SU-DHL-6 (cell line): ENCODE measurements at regions not wholly inside any gene's neighbourhood (a gene's known extent, or its start where the extent isn't known, plus 50 kb on each side); places are given as distances from the start of the nearest gene placed in this dataset.

ENCODE experiments used
- H2AFZ ChIP-seq: fragments of 200-600 bp; sonication (generic); 2 replicates; pipeline ENCODE4 v1.6.1; 2014; ENCODE audit warnings: low read depth, mild to moderate bottlenecking, moderate library complexity, mixed read lengths, antibody characterized with exemption, low read length; ENCODE audit not compliant: severe bottlenecking
- H3F3A ChIP-seq: fragments of 200-600 bp; shearing (Covaris generic); 2 replicates; pipeline ENCODE4 v1.6.0; 2016; ENCODE audit warnings: antibody characterized with exemption, mild to moderate bottlenecking; ENCODE audit not compliant: insufficient read depth
- H3K27ac ChIP-seq: fragments of 200-600 bp; sonication (generic); 2 replicates; pipeline ENCODE4 v1.5.1; 2016; ENCODE audit warnings: low read depth, mild to moderate bottlenecking, low read length, moderate library complexity, mixed read lengths
- H3K27me3 ChIP-seq: fragments of 200-600 bp; sonication (generic), shearing (Covaris generic); 2 replicates; pipeline ENCODE4 v1.6.0; 2014; ENCODE audit warnings: mild to moderate bottlenecking, low read length
- H3K36me3 ChIP-seq: fragments of 200-600 bp; sonication (generic); 2 replicates; pipeline ENCODE4 v1.6.1; 2014; ENCODE audit warnings: mild to moderate bottlenecking, low read length, mixed read lengths
- H3K4me2 ChIP-seq: fragments of 300-600, 200-600 bp; shearing (Covaris generic), sonication (generic); 2 replicates; pipeline ENCODE4 v1.6.0; 2014; ENCODE audit warnings: low read length, low read depth, mild to moderate bottlenecking; ENCODE audit not compliant: poor library complexity, severe bottlenecking
- H3K4me3 ChIP-seq: fragments of 200-600 bp; sonication (generic); 2 replicates; pipeline ENCODE4 v1.5.1; 2014; ENCODE audit warnings: antibody characterized with exemption, low read length, mild to moderate bottlenecking, mixed read lengths; ENCODE audit not compliant: insufficient read depth, poor library complexity, severe bottlenecking
- H3K79me2 ChIP-seq: fragments of 200-600 bp; sonication (generic); 2 replicates; pipeline ENCODE4 v1.6.1; 2014; ENCODE audit warnings: mild to moderate bottlenecking, low read length, moderate library complexity; ENCODE audit not compliant: insufficient read depth
- H3K9ac ChIP-seq: fragments of 200-600 bp; sonication (generic); 2 replicates; pipeline ENCODE4 v1.7.0; 2014; ENCODE audit warnings: mild to moderate bottlenecking, low read length
- H3K9me2 ChIP-seq: fragments of 200-600 bp; sonication (generic); replicated peaks from 2 replicates; pipeline ENCODE4 v1.6.1; 2014; ENCODE audit warnings: low read length; ENCODE audit not compliant: insufficient read depth
- H3K9me3 ChIP-seq: fragments of 200-600 bp; sonication (generic); 2 replicates; pipeline ENCODE4 v1.6.1; 2014; ENCODE audit warnings: low read length, mixed read lengths; ENCODE audit not compliant: insufficient read depth
- H4K20me1 ChIP-seq: fragments of 200-600 bp; sonication (generic); 2 replicates; pipeline ENCODE4 v1.6.1; 2014; ENCODE audit warnings: low read depth, mild to moderate bottlenecking, antibody characterized with exemption, low read length, moderate library complexity, mixed read lengths
- CTCF ChIP-seq: fragments of 200-600 bp; sonication (generic); IDR thresholded peaks from one replicate; pipeline ENCODE4 v1.5.1; 2017; ENCODE audit warnings: antibody characterized with exemption, mild to moderate bottlenecking, low read length, moderate library complexity; ENCODE audit not compliant: insufficient read depth, poor library complexity, severe bottlenecking
- EZH2phosphoT487 ChIP-seq: fragments of 200-600 bp; sonication (generic), shearing (Covaris generic); conservative IDR thresholded peaks from 2 replicates; pipeline ENCODE4 v1.6.1; 2018; ENCODE audit warnings: mild to moderate bottlenecking, antibody characterized with exemption, low read length, moderate library complexity, mixed read lengths

- no peaks in the 10 kb centered on the region for H3K27me3 ChIP-seq
- no peaks in the 10 kb centered on the region for H4K20me1 ChIP-seq
- H3K9me2 ChIP-seq: no peaks in the 10 kb centered on the region
- H3K9me3 ChIP-seq: no peaks in the 10 kb centered on the region
- H3K79me2 ChIP-seq: no peaks in the 10 kb centered on the region
- no peak overlapping the region for H3K27ac ChIP-seq
- no peak overlapping the region for H3K4me2 ChIP-seq
- no peaks in the 10 kb centered on the region for H3F3A ChIP-seq
- H2AFZ ChIP-seq: no peak overlapping the region
- no peaks in the 10 kb centered on the region for H3K36me3 ChIP-seq
- no peak overlapping the region for H3K4me3 ChIP-seq
- no peak overlapping the region for H3K9ac ChIP-seq
- TF ChIP-seq EZH2phosphoT487 (no peak), CTCF (no peak)
Observed at GRCh38 chrX:8314881-8315280, 143.8 kb upstream of the VCX2 start.

DNA sequence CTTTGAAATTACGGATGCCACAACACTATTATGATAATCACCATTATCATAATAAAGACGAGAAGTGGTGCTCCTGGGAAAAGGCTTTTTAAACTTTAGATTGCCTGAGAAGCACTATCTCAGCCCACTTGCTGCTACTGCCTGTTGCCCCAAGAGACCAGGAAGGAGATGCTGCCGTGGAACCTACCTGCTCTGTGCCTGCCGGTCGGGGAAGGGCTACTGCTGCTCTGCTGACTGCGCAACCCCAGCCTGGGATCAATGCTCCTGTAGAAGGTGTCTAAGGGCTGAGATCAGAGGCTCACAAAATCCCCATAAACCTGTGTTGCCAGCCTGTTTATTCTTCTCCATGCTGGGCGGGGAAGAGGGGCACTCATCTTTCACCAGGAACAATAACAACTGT is 145.3 kb upstream of the VCX3B start:
- no peaks in the 10 kb centered on the region for H3K36me3 ChIP-seq
- H3K27ac ChIP-seq: no peak overlapping the region
- no peaks in the 10 kb centered on the region for H3F3A ChIP-seq
- no peaks in the 10 kb centered on the region for H4K20me1 ChIP-seq
- no peaks in the 10 kb centered on the region for H3K9me2 ChIP-seq
- no peak overlapping the region for H3K9ac ChIP-seq
- no peaks in the 10 kb centered on the region for H3K27me3 ChIP-seq
- H3K9me3 ChIP-seq: no peaks in the 10 kb centered on the region
- no peaks in the 10 kb centered on the region for H3K79me2 ChIP-seq
- no peak overlapping the region for H3K4me2 ChIP-seq
- H2AFZ ChIP-seq: no peak overlapping the region
- TF ChIP-seq CTCF: no peak
- no peak for TF ChIP-seq EZH2phosphoT487
- H3K4me3 ChIP-seq: no peak overlapping the region

GRCh38 chrX:8323356-8323755 is 141.3 kb upstream of the VCX3B start:
- Histone ChIP-seq H3K9me2 (no peaks in the 10 kb centered on the region), H3K9me3 (no peaks in the 10 kb centered on the region), H3K4me2 (no peak overlapping the region), H3K4me3 (no peak overlapping the region), H3K36me3 (no peaks in the 10 kb centered on the region), H3K27ac (no peak overlapping the region), H3K27me3 (no peaks in the 10 kb centered on the region), H3F3A (no peaks in the 10 kb centered on the region), H3K9ac (no peak overlapping the region), H4K20me1 (no peaks in the 10 kb centered on the region), H3K79me2 (no peaks in the 10 kb centered on the region), H2AFZ (no peak overlapping the region)
- TF ChIP-seq CTCF: no peak
- no peak for TF ChIP-seq EZH2phosphoT487
